NCI-H1048 (cell line): ENCODE measurements at regions not wholly inside any gene's neighbourhood (a gene's known extent, or its start where the extent isn't known, plus 50 kb on each side); places are given as distances from the start of the nearest gene placed in this dataset.
"Not testable (repeated sequence)": the region's sequence is repeated elsewhere in the genome, so short reads cannot be mapped to it uniquely, and the experiment has no call there.

ENCODE experiments used
- DNase-seq: peaks from one replicate; lab custom pipeline; 2025; lab: John Stamatoyannopoulos, UW

- no peak for DNase-seq
Measured at GRCh38 chr4:164095313-164096110, 601.0 kb downstream of the TMA16 start.

DNA sequence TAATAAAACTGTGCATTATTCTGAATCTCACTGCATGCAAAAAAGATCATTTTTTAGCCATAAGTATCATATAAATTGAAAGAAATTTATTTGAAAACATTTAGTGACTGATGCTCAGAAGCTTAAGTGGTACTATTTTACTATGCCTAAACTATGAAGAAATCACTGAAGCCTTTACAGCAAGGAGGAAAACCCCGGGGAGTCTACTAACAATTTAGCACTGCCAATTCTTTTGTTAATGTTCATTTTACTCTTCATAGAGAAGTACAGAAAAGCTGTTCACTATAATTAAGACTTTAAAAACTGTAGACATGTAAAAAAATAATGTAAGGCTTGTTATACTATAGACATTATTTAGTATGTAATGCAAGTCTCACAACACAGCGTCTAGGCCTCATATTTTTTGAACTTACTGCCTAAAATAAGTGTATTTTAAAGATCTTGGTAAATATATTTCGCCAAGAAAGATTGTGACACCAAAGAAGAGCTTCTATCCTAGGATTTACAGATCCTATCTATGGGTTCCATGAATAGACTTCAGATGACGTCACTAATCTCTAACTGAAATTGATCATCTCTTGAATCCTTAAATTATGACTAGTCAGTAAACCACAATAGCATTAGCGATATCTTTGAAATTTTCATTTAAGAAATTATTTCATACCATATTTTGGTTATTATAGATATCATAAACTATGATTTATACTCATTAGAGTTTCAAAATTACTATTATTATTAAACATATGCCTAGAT, 602.5 kb downstream of the TMA16 start:
- DNase-seq: no peak

- DNase-seq: not testable (repeated sequence)
Measured at GRCh38 chr4:164100741-164101365, 606.4 kb downstream of the TMA16 start.

GRCh38 chr4:164108971-164109370, 614.5 kb downstream of the TMA16 start:
- DNase-seq: no peak

DNA sequence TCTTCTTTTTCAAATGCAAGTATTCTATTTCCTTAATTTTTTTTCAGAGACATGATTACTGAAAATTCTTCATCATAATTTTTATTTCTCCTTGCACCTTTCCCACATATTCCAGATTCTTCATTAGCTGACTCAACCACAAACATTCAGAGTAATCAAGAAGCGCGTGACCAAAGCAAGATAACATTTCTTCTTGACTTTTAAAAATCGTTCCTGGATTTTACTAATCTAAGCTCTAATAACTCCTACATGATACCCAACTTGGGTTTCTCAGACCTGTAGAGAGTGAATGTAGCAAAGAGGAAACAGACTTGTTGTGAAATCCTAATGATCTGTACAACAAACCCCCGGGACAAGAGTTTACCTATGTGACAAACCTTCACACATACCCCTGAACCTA, 615.0 kb downstream of the TMA16 start:
- no peak for DNase-seq

GRCh38 chr4:164115236-164115635, 620.7 kb downstream of the TMA16 start:
- DNase-seq: no peak

- peak; percentile 6 for DNase-seq
Measured at GRCh38 chr4:164116286-164116685, 621.8 kb downstream of the TMA16 start.

DNA sequence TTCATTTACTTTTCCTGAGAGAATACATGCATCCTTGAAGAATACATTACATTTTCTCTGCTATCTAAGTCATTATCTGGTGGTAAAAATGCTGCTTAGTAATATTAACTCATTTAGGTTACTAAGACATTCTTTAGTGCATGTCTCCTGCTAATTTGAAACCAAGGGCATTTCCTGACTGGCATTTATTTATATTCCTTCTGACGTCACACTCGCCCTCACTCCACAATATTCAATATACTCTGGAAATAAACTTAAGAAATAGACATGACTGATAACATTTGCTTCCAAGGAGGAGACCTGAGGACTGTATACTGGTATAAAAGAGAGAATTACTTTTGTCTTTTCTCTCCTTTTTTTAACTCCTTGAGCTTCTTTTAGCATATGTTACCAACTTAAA, 619.5 kb upstream of the SMIM31 start:
- DNase-seq: no peak

- DNase-seq: no peak
Measured at GRCh38 chr4:164136180-164136616, 617.7 kb upstream of the SMIM31 start.

GRCh38 chr4:164138521-164138920, 615.4 kb upstream of the SMIM31 start:
- no peak for DNase-seq

GRCh38 chr4:164139291-164139690, 614.6 kb upstream of the SMIM31 start:
- DNase-seq: no peak

- not testable (repeated sequence) for DNase-seq
Measured at GRCh38 chr4:164141755-164142375, 612.1 kb upstream of the SMIM31 start.

- no peak for DNase-seq
Measured at GRCh38 chr4:164154416-164154815, 599.5 kb upstream of the SMIM31 start.

GRCh38 chr4:164169591-164169990, 584.3 kb upstream of the SMIM31 start:
- DNase-seq: no peak

- DNase-seq: no peak
Measured at GRCh38 chr4:164177153-164177552, 576.8 kb upstream of the SMIM31 start.

GRCh38 chr4:164177753-164178152, 576.2 kb upstream of the SMIM31 start:
- DNase-seq: no peak

DNA sequence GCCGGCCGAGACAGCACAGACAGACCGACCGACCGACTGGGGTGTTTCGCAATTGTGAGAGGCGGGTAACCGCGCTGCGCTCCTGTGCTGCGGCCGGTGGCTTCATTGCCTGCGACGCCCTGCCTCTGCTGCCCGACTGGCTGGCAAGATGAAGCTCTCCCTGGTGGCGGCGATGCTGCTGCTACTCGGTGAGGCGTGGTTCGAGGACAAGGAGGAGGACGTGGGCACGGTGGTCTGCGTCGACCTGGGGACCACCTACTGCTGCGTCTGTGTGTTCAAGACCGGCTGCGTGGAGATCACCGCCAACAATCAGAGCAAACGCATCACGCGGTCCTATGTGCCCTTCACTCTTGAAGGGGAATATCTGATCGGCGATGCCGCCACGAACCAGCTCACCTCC, 565.7 kb upstream of the SMIM31 start:
- DNase-seq: no peak

DNA sequence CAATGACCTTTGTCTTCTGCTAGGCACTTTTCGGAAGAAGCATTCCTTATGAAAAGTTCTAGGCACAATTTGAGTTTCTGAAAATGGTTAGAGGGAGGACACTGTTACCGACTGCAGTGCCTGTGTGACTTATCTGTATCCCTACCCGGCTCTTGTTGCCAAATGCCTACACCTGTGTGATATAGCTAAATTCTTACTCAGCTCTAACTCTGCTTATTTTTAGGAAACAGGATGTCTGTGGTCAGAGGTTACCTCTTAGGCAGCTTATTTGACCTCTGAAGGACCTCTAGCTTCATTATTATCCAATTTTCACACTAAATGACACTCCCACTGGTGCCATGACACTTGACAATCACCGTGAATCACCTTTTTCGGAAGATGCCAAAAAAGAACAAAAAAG, 561.1 kb upstream of the SMIM31 start:
- DNase-seq: no peak

DNA sequence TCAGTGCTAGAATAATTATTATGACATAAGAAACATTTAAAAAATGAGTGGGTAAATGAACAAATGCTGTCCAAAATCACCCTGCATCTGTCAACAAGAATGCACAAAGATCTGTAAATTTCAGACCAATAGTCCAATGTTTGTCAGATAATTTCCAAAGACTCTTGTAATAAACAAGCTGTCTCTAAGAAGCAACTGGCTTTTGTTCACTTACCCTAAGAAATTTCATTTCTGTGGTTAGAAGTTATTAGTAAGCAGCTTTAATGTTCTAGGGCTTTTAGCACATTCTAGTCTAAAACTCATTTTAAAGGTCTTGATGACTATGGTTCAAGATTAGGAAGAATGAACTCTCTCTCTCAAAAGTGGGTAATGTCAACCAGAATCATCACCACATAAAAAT, 560.3 kb upstream of the SMIM31 start:
- no peak for DNase-seq

- DNase-seq: no peak
Measured at GRCh38 chr4:164197556-164197955, 556.4 kb upstream of the SMIM31 start.

DNA sequence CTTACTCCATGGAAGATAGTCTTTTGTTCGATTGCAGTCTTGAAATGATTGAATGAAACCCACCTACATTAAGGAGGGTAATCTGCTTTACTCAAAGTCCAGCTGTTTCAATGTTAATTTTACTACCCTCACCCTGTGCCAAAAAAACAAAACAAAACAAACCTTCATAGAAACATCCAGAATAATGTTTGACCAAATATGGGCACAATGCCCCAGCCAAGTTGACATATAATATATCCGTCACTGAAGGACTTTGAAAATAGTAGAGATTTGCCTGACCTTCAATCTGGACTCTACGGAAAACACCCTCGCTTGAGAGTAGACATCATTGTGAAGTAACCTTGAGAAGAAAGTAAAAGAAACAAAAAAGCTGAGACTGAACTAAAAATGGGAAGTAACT, 550.5 kb upstream of the SMIM31 start:
- DNase-seq: no peak

DNA sequence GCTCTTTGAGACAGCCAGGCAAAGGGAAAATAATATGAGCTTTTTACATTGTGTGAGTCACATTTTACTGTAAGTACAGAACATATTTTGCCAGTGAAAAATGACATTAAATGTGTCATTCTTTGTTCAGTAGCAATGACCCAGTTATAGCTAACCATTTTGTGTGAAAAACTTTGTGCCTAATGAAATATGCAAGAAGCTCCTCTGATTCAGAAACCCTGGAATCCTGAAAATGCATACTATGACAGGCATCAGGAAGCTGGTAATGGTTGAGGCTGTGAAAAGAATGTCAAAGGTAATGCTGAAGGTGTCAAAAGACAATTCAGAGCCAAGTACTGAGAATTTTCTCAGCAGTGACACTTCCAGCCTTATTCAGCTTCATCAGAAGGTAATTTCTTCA, 549.5 kb upstream of the SMIM31 start:
- no peak for DNase-seq

DNA sequence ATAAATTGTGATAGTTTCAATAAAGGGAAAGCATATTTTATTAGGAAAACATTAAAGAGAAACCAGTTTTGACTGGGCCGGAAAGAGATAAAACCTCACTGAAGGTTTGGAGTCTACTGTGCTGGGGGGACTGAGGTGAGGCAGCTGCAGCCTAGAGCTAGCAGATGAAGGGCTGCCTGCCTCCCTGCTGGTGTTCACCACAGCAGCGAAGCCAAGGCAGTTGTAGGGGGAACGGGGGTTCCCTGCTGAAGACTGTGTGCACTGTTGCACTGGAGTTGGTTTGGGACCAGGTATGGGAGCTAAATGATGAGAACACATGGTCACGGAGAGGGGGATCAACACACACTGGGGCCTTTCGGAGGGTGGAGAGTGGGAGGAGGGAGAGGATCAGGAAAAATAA, 546.5 kb upstream of the SMIM31 start:
- DNase-seq: no peak
